B cell (primary cell): ENCODE measurements at regions not wholly inside any gene's neighbourhood (a gene's known extent, or its start where the extent isn't known, plus 50 kb on each side); places are given as distances from the start of the nearest gene placed in this dataset.

Experiments used
- ATAC-seq: fragments of 200-7000 bp; cut with Tn5 transposase; one replicate; pipeline ENCODE4 v1.10.0; 2021; ENCODE audit warnings: low read depth, mild to moderate bottlenecking, moderate number of reproducible peaks, moderate library complexity
- CTCF ChIA-PET: fragments of 350-600 bp; sonication (Branson Sonifier 250); formaldehyde crosslinking; loops from one replicate; lab custom pipeline; 2021; ENCODE audit warnings: antibody characterized with exemption, inconsistent platforms; lab: Charles Lee
- POLR2A ChIA-PET: fragments of 350-600 bp; sonication (Branson Sonifier 250); formaldehyde crosslinking; loops from one replicate; lab custom pipeline; 2021; ENCODE audit warnings: antibody characterized with exemption; lab: Charles Lee
- DNase-seq: peaks from one replicate; pipeline ENCODE4 v3.0.0; 2013
- H2AFZ ChIP-seq: 2 replicates; pipeline ENCODE4 v1.6.1; 2012; ENCODE audit warnings: mild to moderate bottlenecking, low read depth, low read length; ENCODE audit not compliant: insufficient read depth, poor library complexity, severe bottlenecking
- H3K27ac ChIP-seq, 2 donors: 1 replicate in 1 of 2; 2 replicates in 1 of 2; pipeline ENCODE4 v1.5.1; 2012 to 2013; ENCODE audit warnings: low read length in 2 of 2, mild to moderate bottlenecking in 2 of 2, moderate library complexity in 1 of 2
- H3K27me3 ChIP-seq, 4 experiments: fragments of 200-600 bp in 1 of 4; sonication (generic) in 1 of 4; replicated peaks in 1 of 4; 1 replicate in 2 of 4; 2 replicates in 2 of 4; pipeline versions ENCODE4 v1.6.1 to v1.7.0; 2013 to 2016; ENCODE audit warnings: low read length in 3 of 4, mild to moderate bottlenecking in 2 of 4, mixed read lengths in 1 of 4, moderate library complexity in 1 of 4; ENCODE audit not compliant: insufficient read depth in 4 of 4, control insufficient read depth in 3 of 4; ENCODE audit errors: control extremely low read depth in 1 of 4
- H3K36me3 ChIP-seq, 2 experiments: replicated peaks in 1 of 2; 1 replicate in 1 of 2; 2 replicates in 1 of 2; pipeline versions ENCODE4 v1.6.1 to v1.7.1; 2013; ENCODE audit warnings: low read length in 1 of 2; ENCODE audit not compliant: insufficient read depth in 2 of 2, control insufficient read depth in 1 of 2; ENCODE audit errors: control extremely low read depth in 1 of 2, extremely low read depth in 1 of 2
- H3K4me1 ChIP-seq, 2 donors: fragments of 200-600 bp in 1 of 2; sonication (generic) in 1 of 2; 1 replicate in 1 of 2; 2 replicates in 1 of 2; pipeline versions ENCODE4 v1.5.1 to v1.6.1; 2013 to 2017; ENCODE audit warnings: low read length in 2 of 2; ENCODE audit not compliant: control insufficient read depth in 2 of 2, insufficient read depth in 2 of 2
- H3K4me2 ChIP-seq: replicated peaks from 2 replicates; pipeline ENCODE3; 2012; ENCODE audit warnings: mild to moderate bottlenecking, low read depth, low read length; ENCODE audit not compliant: poor library complexity, severe bottlenecking
- H3K4me3 ChIP-seq, 5 experiments: fragments of 200-600 bp in 1 of 5; sonication (generic) in 1 of 5; 1 replicate in 3 of 5; 2 replicates in 2 of 5; pipeline versions ENCODE4 v1.5.1 to v1.7.0; 2011 to 2016; ENCODE audit warnings: low read length in 4 of 5, mild to moderate bottlenecking in 4 of 5, low read depth in 2 of 5, control low read depth in 1 of 5, moderate library complexity in 1 of 5; ENCODE audit not compliant: insufficient read depth in 1 of 5; ENCODE audit errors: control extremely low read depth in 1 of 5, extremely low read depth in 1 of 5
- H3K79me2 ChIP-seq: fragments of 200-600 bp; sonication (generic); one replicate; pipeline ENCODE4 v1.6.0; 2016; ENCODE audit warnings: low read length; ENCODE audit not compliant: control insufficient read depth, insufficient read depth
- H3K9ac ChIP-seq: fragments of 200-600 bp; sonication (generic); 2 replicates; pipeline ENCODE4 v1.6.1; 2017; ENCODE audit warnings: mild to moderate bottlenecking, low read length, moderate library complexity
- H3K9me3 ChIP-seq, 3 donors: one replicate each; pipeline versions ENCODE4 v1.6.1 to v1.7.1; 2013; ENCODE audit warnings: low read length in 2 of 3; ENCODE audit not compliant: control insufficient read depth in 2 of 3, insufficient read depth in 1 of 3; ENCODE audit errors: control extremely low read depth in 1 of 3
- H4K20me1 ChIP-seq: 2 replicates; pipeline ENCODE4 v1.6.0; 2012; ENCODE audit warnings: mild to moderate bottlenecking, low read length; ENCODE audit not compliant: insufficient read depth, control insufficient read depth, poor library complexity, severe bottlenecking
- H3K27ac Mint-ChIP-seq: one replicate; pipeline ENCODE4 v1.8.0; 2021; ENCODE audit warnings: mixed read lengths
- H3K27me3 Mint-ChIP-seq: one replicate; pipeline ENCODE4 v1.8.0; 2021; ENCODE audit warnings: mixed read lengths
- H3K4me1 Mint-ChIP-seq: one replicate; pipeline ENCODE4 v1.8.0; 2021; ENCODE audit warnings: mixed read lengths
- H3K4me3 Mint-ChIP-seq: one replicate; pipeline ENCODE4 v1.8.0; 2021; ENCODE audit warnings: mixed read lengths
- H3K9me3 Mint-ChIP-seq: one replicate; pipeline ENCODE4 v1.8.0; 2022; ENCODE audit warnings: mixed read lengths; ENCODE audit not compliant: insufficient read depth
- EZH2 ChIP-seq: IDR thresholded peaks from 2 replicates; pipeline ENCODE4 v1.6.1; 2012; ENCODE audit warnings: borderline replicate concordance, low read depth, mild to moderate bottlenecking, moderate library complexity, low read length; ENCODE audit not compliant: insufficient read depth, poor library complexity, severe bottlenecking
- intact Hi-C: fragments of 100-400 bp; cut with micrococcal nuclease; formaldehyde crosslinking; loops from one replicate; pipeline ENCODE4 v1.10.0; 2022
- TF ChIP-seq, protein P1 (sequence below): fragments of 200-600 bp; IDR thresholded peaks from one replicate; pipeline ENCODE4 v1.8.0; 2022; ENCODE audit warnings: antibody characterized with exemption, mild to moderate bottlenecking

GRCh38 chr6:169944415-169944814 lies 193.0 kb downstream of the ERMARD start:
- H3K27me3 ChIP-seq, result peaks cover 0 to 4% (median 1%) of the 10 kb centered on the region in 4 experiments
- Mint-ChIP-seq H3K27me3 (peaks cover 19% of the 10 kb centered on the region), H3K4me1 (peaks cover under 1% of the 10 kb centered on the region), H3K4me3 (no peak overlapping the region), H3K9me3 (peaks cover 3% of the 10 kb centered on the region), H3K27ac (no peak overlapping the region)
- H2AFZ ChIP-seq, result no peak overlapping the region
- H3K9ac ChIP-seq, result no peak overlapping the region
- TF ChIP-seq, protein P1, sequence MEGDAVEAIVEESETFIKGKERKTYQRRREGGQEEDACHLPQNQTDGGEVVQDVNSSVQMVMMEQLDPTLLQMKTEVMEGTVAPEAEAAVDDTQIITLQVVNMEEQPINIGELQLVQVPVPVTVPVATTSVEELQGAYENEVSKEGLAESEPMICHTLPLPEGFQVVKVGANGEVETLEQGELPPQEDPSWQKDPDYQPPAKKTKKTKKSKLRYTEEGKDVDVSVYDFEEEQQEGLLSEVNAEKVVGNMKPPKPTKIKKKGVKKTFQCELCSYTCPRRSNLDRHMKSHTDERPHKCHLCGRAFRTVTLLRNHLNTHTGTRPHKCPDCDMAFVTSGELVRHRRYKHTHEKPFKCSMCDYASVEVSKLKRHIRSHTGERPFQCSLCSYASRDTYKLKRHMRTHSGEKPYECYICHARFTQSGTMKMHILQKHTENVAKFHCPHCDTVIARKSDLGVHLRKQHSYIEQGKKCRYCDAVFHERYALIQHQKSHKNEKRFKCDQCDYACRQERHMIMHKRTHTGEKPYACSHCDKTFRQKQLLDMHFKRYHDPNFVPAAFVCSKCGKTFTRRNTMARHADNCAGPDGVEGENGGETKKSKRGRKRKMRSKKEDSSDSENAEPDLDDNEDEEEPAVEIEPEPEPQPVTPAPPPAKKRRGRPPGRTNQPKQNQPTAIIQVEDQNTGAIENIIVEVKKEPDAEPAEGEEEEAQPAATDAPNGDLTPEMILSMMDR, result no peak
- no peak for TF ChIP-seq EZH2
- ChIA-PET CTCF (interaction anchor here (1.5 kb wide), 1 partner anchor 12 kb away, joined by 3 read pairs; no protein-coding TSS in a partner anchor), POLR2A (no interaction called here)
- DNase-seq (no peak), ATAC-seq (no peak)
- no peak overlapping the region for H3K27ac ChIP-seq
- peaks cover 2 to 6% (median 5%) of the 10 kb centered on the region in 3 donors for H3K9me3 ChIP-seq
- H3K36me3 ChIP-seq, result no peaks in the 10 kb centered on the region
- H3K4me1 ChIP-seq, result no peaks in the 10 kb centered on the region
- H4K20me1 ChIP-seq, result no peaks in the 10 kb centered on the region
- intact Hi-C loops, result loop anchor here (10.0 kb wide), 1 partner anchor 150 kb away; no protein-coding TSS in a partner anchor
- H3K79me2 ChIP-seq, result no peaks in the 10 kb centered on the region
- no peak overlapping the region for H3K4me3 ChIP-seq
- no peak overlapping the region for H3K4me2 ChIP-seq

DNA sequence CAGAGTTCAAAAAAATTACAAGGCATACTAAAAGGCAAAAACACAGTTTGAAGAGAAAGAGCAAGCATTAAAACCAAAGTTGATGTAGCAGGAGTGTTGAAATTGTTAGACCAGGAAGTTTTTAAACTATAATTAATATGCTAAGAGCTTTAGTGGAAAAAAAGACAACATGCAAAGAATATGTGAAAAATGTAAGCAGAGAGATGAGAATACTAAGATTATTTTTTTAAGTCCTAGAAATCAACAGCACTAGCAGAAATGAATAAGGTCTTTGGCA lies 192.6 kb downstream of the ERMARD start:
- no peak overlapping the region for H3K27ac ChIP-seq
- peaks cover 0 to 4% (median 1%) of the 10 kb centered on the region in 4 experiments for H3K27me3 ChIP-seq
- no peak for ATAC-seq
- no peak for DNase-seq
- Mint-ChIP-seq H3K27ac (no peak overlapping the region), H3K4me3 (no peak overlapping the region), H3K27me3 (peaks cover 24% of the 10 kb centered on the region), H3K9me3 (peaks cover 3% of the 10 kb centered on the region), H3K4me1 (no peaks in the 10 kb centered on the region)
- no peak overlapping the region for H3K4me2 ChIP-seq
- no peak overlapping the region for H3K4me3 ChIP-seq
- TF ChIP-seq, protein P1, result no peak
- TF ChIP-seq EZH2, result no peak
- H3K4me1 ChIP-seq, result no peaks in the 10 kb centered on the region
- CTCF ChIA-PET, result interaction anchor here (1.5 kb wide), 1 partner anchor 12 kb away, joined by 3 read pairs; no protein-coding TSS in a partner anchor
- H4K20me1 ChIP-seq, result no peaks in the 10 kb centered on the region
- intact Hi-C loops, result loop anchor here (10.0 kb wide), 1 partner anchor 149 kb away; no protein-coding TSS in a partner anchor
- H3K9me3 ChIP-seq, result peaks cover 2 to 6% (median 5%) of the 10 kb centered on the region in 3 donors
- no peak overlapping the region for H2AFZ ChIP-seq
- no peaks in the 10 kb centered on the region for H3K79me2 ChIP-seq
- no peak overlapping the region for H3K9ac ChIP-seq
- POLR2A ChIA-PET, result no interaction called here
- H3K36me3 ChIP-seq, result no peaks in the 10 kb centered on the region
